Progenitor cell of endocrine pancreas (in vitro differentiated cells): ENCODE measurements at regions not wholly inside any gene's neighbourhood (a gene's known extent, or its start where the extent isn't known, plus 50 kb on each side); places are given as distances from the start of the nearest gene placed in this dataset.
"Not testable (repeated sequence)": the region's sequence is repeated elsewhere in the genome, so short reads cannot be mapped to it uniquely, and the experiment has no call there.

Experiments used
- DNase-seq: peaks from one replicate; pipeline ENCODE4 v3.0.0; 2021; ENCODE audit warnings: low spot score; ENCODE audit not compliant: unreplicated experiment
- H3K27ac Mint-ChIP-seq: 2 replicates; pipeline ENCODE4 v1.8.0; 2021; ENCODE audit warnings: mild to moderate bottlenecking, moderate library complexity, mixed read lengths
- H3K27me3 Mint-ChIP-seq: 2 replicates; pipeline ENCODE4 v1.8.0; 2021; ENCODE audit warnings: mixed read lengths
- H3K36me3 Mint-ChIP-seq: 2 replicates; pipeline ENCODE4 v1.8.0; 2022; ENCODE audit warnings: mixed read lengths; ENCODE audit not compliant: insufficient read depth
- H3K4me1 Mint-ChIP-seq: 2 replicates; pipeline ENCODE4 v1.8.0; 2021; ENCODE audit warnings: low read depth, mixed read lengths
- H3K4me3 Mint-ChIP-seq: 2 replicates; pipeline ENCODE4 v1.8.0; 2021; ENCODE audit warnings: low read depth, mild to moderate bottlenecking, moderate library complexity, mixed read lengths
- H3K9me3 Mint-ChIP-seq: 2 replicates; pipeline ENCODE4 v1.8.0; 2021; ENCODE audit warnings: low read depth, mixed read lengths
- TF ChIP-seq, protein P1 (sequence below): fragments of 200-600 bp; sonication (generic); IDR thresholded peaks from one replicate; pipeline ENCODE4 v1.5.0; 2021; ENCODE audit warnings: antibody characterized with exemption, mild to moderate bottlenecking; ENCODE audit not compliant: unreplicated experiment

DNA sequence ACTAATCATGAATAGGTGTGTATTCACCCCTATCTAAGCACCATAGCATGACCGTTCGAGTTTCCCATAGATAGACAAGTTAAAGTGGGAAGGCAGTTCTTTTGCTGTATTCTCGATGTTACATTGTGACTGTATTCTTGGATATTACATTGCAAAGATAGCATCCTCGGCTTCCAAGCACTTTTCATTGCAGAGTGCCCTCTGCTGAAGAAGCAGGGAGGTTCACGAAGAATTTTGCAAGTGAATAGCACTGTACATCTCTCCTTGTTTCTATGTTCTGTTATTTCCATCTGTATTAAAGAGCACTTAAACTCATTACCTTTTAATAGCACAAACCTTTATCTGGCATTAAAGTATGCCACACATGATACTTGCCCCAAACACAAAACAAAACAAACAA lies 426.7 kb upstream of the ARX start:
- TF ChIP-seq, protein P1, sequence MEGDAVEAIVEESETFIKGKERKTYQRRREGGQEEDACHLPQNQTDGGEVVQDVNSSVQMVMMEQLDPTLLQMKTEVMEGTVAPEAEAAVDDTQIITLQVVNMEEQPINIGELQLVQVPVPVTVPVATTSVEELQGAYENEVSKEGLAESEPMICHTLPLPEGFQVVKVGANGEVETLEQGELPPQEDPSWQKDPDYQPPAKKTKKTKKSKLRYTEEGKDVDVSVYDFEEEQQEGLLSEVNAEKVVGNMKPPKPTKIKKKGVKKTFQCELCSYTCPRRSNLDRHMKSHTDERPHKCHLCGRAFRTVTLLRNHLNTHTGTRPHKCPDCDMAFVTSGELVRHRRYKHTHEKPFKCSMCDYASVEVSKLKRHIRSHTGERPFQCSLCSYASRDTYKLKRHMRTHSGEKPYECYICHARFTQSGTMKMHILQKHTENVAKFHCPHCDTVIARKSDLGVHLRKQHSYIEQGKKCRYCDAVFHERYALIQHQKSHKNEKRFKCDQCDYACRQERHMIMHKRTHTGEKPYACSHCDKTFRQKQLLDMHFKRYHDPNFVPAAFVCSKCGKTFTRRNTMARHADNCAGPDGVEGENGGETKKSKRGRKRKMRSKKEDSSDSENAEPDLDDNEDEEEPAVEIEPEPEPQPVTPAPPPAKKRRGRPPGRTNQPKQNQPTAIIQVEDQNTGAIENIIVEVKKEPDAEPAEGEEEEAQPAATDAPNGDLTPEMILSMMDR: peak; percentile 37
- Mint-ChIP-seq H3K4me1 (no peaks in the 10 kb centered on the region), H3K36me3 (no peaks in the 10 kb centered on the region), H3K9me3 (peaks cover 21% of the 10 kb centered on the region), H3K27me3 (no peaks in the 10 kb centered on the region), H3K27ac (no peak overlapping the region), H3K4me3 (no peak overlapping the region)
- DNase-seq: no peak

GRCh38 chrX:25433307-25433706 lies 417.5 kb upstream of the ARX start:
- TF ChIP-seq, protein P1: no peak
- Mint-ChIP-seq H3K4me3 (no peak overlapping the region), H3K4me1 (no peaks in the 10 kb centered on the region), H3K27ac (no peak overlapping the region), H3K36me3 (no peaks in the 10 kb centered on the region), H3K27me3 (no peaks in the 10 kb centered on the region), H3K9me3 (peaks cover 18% of the 10 kb centered on the region)
- no peak for DNase-seq

- H3K27me3 Mint-ChIP-seq: no peaks in the 10 kb centered on the region
- no peak for DNase-seq
- TF ChIP-seq, protein P1: no peak
- no peaks in the 10 kb centered on the region for H3K4me1 Mint-ChIP-seq
- H3K4me3 Mint-ChIP-seq: no peak overlapping the region
- H3K27ac Mint-ChIP-seq: no peak overlapping the region
- peaks cover 22% of the 10 kb centered on the region for H3K9me3 Mint-ChIP-seq
- no peaks in the 10 kb centered on the region for H3K36me3 Mint-ChIP-seq
These were observed 416.6 kb upstream of the ARX start for GRCh38 chrX:25432396-25432795.

- Mint-ChIP-seq H3K27me3 (no peaks in the 10 kb centered on the region), H3K4me1 (no peaks in the 10 kb centered on the region), H3K27ac (no peak overlapping the region), H3K4me3 (no peak overlapping the region), H3K9me3 (peaks cover 32% of the 10 kb centered on the region), H3K36me3 (no peaks in the 10 kb centered on the region)
- DNase-seq: no peak
- TF ChIP-seq, protein P1: peak; percentile 29
These were observed 412.2 kb upstream of the ARX start for GRCh38 chrX:25427873-25428555.

GRCh38 chrX:25404163-25404562 lies 388.4 kb upstream of the ARX start:
- not testable (repeated sequence) for H3K27me3 Mint-ChIP-seq, H3K4me3 Mint-ChIP-seq, H3K27ac Mint-ChIP-seq, DNase-seq, H3K4me1 Mint-ChIP-seq, H3K36me3 Mint-ChIP-seq
- peaks cover 17% of the 10 kb centered on the region for H3K9me3 Mint-ChIP-seq

DNA sequence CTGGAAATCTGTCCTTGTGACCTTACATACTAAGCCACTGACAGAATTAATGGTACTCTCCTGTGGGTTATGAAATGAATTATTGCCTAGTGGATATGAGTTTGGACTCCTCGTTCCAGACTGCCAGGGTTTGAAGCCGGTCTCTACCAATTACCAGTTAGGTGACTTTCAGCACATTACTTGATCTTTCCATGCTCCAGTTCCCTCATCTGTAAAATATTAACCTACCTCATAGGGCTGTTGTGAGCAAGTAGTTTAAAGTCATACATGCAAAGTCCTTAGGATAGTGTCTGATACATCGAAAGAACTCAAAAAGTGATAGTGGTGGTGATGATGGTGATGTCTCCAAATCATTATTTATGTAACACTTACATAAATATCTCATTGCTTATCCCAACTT lies 373.5 kb upstream of the ARX start:
- Mint-ChIP-seq H3K9me3 (peaks cover 29% of the 10 kb centered on the region), H3K36me3 (no peaks in the 10 kb centered on the region), H3K27ac (no peak overlapping the region), H3K27me3 (no peaks in the 10 kb centered on the region), H3K4me1 (no peaks in the 10 kb centered on the region), H3K4me3 (no peak overlapping the region)
- TF ChIP-seq, protein P1: no peak
- no peak for DNase-seq
